H1 (cell line): ENCODE measurements at regions not wholly inside any gene's neighbourhood (a gene's known extent, or its start where the extent isn't known, plus 50 kb on each side); places are given as distances from the start of the nearest gene placed in this dataset.

Source experiments
- CHD7 ChIP-seq: fragments of 300-600 bp; sonication (generic); IDR thresholded peaks from 2 replicates; pipeline ENCODE4 v1.7.1; 2012; ENCODE audit warnings: low read length, moderate library complexity, mild to moderate bottlenecking, inconsistent platforms; ENCODE audit not compliant: insufficient replicate concordance
- CREB1 ChIP-seq: IDR thresholded peaks from 2 replicates; pipeline ENCODE4 v1.6.1; 2012; ENCODE audit warnings: inconsistent platforms
- EGR1 ChIP-seq: IDR thresholded peaks from 2 replicates; pipeline ENCODE4 v1.6.1; 2011; ENCODE audit warnings: low read depth, low read length, borderline replicate concordance
- EZH2 ChIP-seq: fragments of 200-600 bp; sonication (generic); IDR thresholded peaks from 2 replicates; pipeline ENCODE4 v1.7.1; 2012; ENCODE audit warnings: low read depth, mild to moderate bottlenecking, moderate library complexity, low read length, inconsistent platforms; ENCODE audit not compliant: severe bottlenecking
- JUND ChIP-seq: IDR thresholded peaks from 2 replicates; pipeline ENCODE4 v1.6.1; 2011; ENCODE audit warnings: mild to moderate bottlenecking, improper control_type of control experiment, low read length
- KDM1A ChIP-seq: fragments of 200-600, 300-600 bp; sonication (generic); IDR thresholded peaks from 2 replicates; pipeline ENCODE4 v1.7.1; 2016; ENCODE audit warnings: mild to moderate bottlenecking, low read length, borderline replicate concordance
- NRF1 ChIP-seq: IDR thresholded peaks from 2 replicates; pipeline ENCODE4 v1.6.1; 2011; ENCODE audit warnings: mild to moderate bottlenecking, low read depth, low read length, improper control_type of control experiment
- POLR2AphosphoS5 ChIP-seq: IDR thresholded peaks from 2 replicates; pipeline ENCODE4 v1.6.1; 2011; ENCODE audit warnings: low read depth, low read length
- SIN3A ChIP-seq, 2 experiments: IDR thresholded peaks in 1 of 2; conservative IDR thresholded peaks in 1 of 2; 2 replicates each; pipeline ENCODE4 v1.6.1; 2011 to 2012; ENCODE audit warnings: low read length in 2 of 2, improper control_type of control experiment in 1 of 2, low read depth in 1 of 2, mild to moderate bottlenecking in 1 of 2
- TAF1 ChIP-seq: IDR thresholded peaks from 2 replicates; pipeline ENCODE4 v1.6.1; 2011; ENCODE audit warnings: mild to moderate bottlenecking, low read depth, low read length
- TF ChIP-seq, protein P1 (sequence below): IDR thresholded peaks from 2 replicates; pipeline ENCODE4 v1.6.1; 2012; ENCODE audit warnings: low read length, inconsistent platforms

DNA sequence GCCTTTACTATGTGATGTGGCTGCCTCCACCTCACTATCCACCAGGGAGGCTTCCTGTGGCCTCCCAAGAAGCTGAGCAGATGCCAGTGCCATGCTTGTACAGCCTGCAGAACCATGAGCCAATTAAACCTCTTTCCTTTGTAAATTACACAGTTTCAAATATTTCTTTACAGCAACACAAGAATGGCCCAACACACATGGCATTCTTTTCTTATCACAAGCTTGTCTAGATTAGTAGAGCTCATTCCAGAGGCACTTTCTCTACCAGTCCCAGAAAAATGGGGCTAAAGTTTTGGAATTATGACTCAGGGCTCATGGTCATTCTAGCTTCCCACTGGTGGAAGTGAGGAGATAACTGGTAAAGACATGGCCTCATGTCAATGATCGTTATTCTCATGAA is 655.2 kb downstream of the LMO4 start (continued):
- TF ChIP-seq CHD7 (no peak), SIN3A (conservative IDR thresholded peaks at IDR 0.05 in 1 of 2, IDR thresholded peaks at IDR 0.05 in 1 of 2; ENCODE audit: low read depth in 1 of 2, low read length in 2 of 2) (no peak), CREB1 (no peak), TAF1 (no peak), POLR2AphosphoS5 (no peak), JUND (no peak), EZH2 (no peak), NRF1 (no peak), EGR1 (no peak), KDM1A (no peak)
- TF ChIP-seq, protein P1, sequence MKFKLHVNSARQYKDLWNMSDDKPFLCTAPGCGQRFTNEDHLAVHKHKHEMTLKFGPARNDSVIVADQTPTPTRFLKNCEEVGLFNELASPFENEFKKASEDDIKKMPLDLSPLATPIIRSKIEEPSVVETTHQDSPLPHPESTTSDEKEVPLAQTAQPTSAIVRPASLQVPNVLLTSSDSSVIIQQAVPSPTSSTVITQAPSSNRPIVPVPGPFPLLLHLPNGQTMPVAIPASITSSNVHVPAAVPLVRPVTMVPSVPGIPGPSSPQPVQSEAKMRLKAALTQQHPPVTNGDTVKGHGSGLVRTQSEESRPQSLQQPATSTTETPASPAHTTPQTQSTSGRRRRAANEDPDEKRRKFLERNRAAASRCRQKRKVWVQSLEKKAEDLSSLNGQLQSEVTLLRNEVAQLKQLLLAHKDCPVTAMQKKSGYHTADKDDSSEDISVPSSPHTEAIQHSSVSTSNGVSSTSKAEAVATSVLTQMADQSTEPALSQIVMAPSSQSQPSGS, result no peak
